T-helper 1 cell treated with Interleukin-12 subunit alpha and Interleukin-12 subunit beta and Interleukin-4 antibody, amounts not matched to agents 30 μg/mL and 1 μg/mL, for 36 hours (primary cell): ENCODE measurements at regions not wholly inside any gene's neighbourhood (a gene's known extent, or its start where the extent isn't known, plus 50 kb on each side); places are given as distances from the start of the nearest gene placed in this dataset.

Experiments
- H3K27ac Mint-ChIP-seq: one replicate; pipeline ENCODE4 v1.8.0; 2021; ENCODE audit warnings: mild to moderate bottlenecking, mixed read lengths
- H3K27me3 Mint-ChIP-seq: one replicate; pipeline ENCODE4 v1.8.0; 2021; ENCODE audit warnings: low read depth, mixed read lengths
- H3K36me3 Mint-ChIP-seq: one replicate; pipeline ENCODE4 v1.8.0; 2021; ENCODE audit warnings: low read depth, mixed read lengths
- H3K4me1 Mint-ChIP-seq: one replicate; pipeline ENCODE4 v1.8.0; 2021; ENCODE audit warnings: low read depth, mixed read lengths
- H3K4me3 Mint-ChIP-seq: one replicate; pipeline ENCODE4 v1.8.0; 2021; ENCODE audit warnings: mild to moderate bottlenecking, moderate library complexity, mixed read lengths
- H3K9me3 Mint-ChIP-seq: one replicate; pipeline ENCODE4 v1.8.0; 2021; ENCODE audit warnings: mixed read lengths

GRCh38 chr6:170208651-170209353 is 82.1 kb downstream of the DLL1 start:
- no peaks in the 10 kb centered on the region for H3K36me3 Mint-ChIP-seq
- H3K27ac Mint-ChIP-seq = no peak overlapping the region
- no peaks in the 10 kb centered on the region for H3K4me1 Mint-ChIP-seq
- no peaks in the 10 kb centered on the region for H3K27me3 Mint-ChIP-seq
- H3K9me3 Mint-ChIP-seq = peaks cover 22% of the 10 kb centered on the region
- H3K4me3 Mint-ChIP-seq = no peak overlapping the region

DNA sequence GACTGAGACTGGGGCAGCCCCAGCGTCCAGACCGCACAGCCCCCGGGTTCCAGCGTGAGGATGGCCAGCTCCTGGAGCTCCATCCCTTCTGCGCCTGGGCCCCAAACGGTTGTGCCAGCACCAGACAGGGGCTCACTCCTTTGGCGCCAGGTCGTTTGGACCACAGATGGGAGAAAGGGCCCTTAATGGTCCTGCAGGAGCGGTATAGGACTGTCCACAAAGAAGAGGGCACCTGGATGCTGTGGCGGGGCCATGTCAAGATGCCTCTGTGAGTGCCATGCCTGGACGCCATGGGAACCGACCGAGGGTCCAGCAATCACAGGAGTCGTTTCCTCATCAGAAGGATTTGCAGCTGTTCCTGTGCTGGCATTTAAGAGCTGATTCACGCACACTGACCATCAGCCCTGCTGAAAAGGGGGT is 82.7 kb downstream of the DLL1 start:
- H3K27me3 Mint-ChIP-seq = no peaks in the 10 kb centered on the region
- H3K36me3 Mint-ChIP-seq = no peaks in the 10 kb centered on the region
- no peaks in the 10 kb centered on the region for H3K4me1 Mint-ChIP-seq
- no peak overlapping the region for H3K27ac Mint-ChIP-seq
- peaks cover 21% of the 10 kb centered on the region for H3K9me3 Mint-ChIP-seq
- no peak overlapping the region for H3K4me3 Mint-ChIP-seq

DNA sequence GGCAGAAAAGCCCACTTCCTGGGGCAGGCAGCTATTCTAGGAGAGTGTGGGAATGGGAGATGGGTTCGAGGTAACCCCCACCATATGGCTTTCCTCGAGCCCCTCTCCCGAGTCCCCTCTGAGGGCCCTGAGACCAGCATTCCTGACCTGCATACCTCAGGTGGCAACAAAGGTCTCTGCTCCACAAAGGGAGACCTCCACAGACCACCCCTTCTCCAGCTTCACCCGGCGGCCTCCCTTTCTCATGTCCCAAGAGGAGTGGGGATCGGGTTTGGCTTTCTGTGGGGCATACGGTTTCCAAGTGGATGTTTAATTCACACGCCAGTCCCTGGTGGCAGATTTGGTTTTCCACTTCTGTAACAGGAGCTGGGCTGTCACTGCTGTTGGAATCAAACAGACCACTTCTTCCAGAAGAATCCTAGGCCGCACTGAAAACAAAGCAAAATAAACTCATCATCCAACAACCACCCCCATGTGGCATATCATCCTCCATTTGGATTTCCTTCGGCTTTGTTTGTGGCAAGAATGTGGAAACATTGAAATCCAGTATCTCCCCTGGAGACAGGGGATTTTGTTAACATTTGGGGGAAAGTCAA is 83.2 kb downstream of the DLL1 start:
- Mint-ChIP-seq H3K36me3 (no peaks in the 10 kb centered on the region), H3K4me3 (no peak overlapping the region), H3K27me3 (no peaks in the 10 kb centered on the region), H3K27ac (no peak overlapping the region), H3K9me3 (peaks cover 25% of the 10 kb centered on the region), H3K4me1 (no peaks in the 10 kb centered on the region)

DNA sequence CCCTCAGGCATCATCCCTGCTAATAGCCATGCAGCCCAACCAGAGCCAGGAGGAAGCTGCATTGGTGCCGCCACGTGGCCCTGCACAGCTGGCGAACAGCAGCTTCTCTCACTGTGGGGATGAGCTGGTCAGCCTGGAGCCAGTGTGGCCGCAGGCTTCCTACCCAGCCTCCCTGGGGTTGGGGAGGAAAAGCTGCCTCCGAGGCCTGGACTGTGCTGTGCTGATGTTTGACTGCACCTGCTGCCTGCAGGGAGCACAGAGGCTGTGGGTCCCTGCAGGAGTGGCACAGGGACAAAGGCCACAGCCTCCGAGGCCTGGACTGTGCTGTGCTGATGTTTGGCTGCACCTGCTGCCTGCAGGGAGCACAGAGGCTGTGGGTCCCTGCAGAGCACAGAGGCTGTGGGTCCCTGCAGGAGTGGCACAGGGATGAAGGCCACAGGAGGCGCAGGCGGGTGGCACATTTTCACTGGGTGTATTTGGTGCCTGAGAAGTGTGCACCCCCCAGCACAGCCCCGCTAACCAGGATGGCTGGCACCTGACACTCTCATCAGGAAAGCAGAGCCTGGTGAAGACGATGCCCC is 83.9 kb downstream of the DLL1 start:
- no peak overlapping the region for H3K27ac Mint-ChIP-seq
- H3K36me3 Mint-ChIP-seq = no peaks in the 10 kb centered on the region
- no peaks in the 10 kb centered on the region for H3K4me1 Mint-ChIP-seq
- no peaks in the 10 kb centered on the region for H3K27me3 Mint-ChIP-seq
- no peak overlapping the region for H3K4me3 Mint-ChIP-seq
- peaks cover 31% of the 10 kb centered on the region for H3K9me3 Mint-ChIP-seq

- Mint-ChIP-seq H3K4me1 (no peaks in the 10 kb centered on the region), H3K27me3 (no peaks in the 10 kb centered on the region), H3K4me3 (no peak overlapping the region), H3K9me3 (peaks cover 31% of the 10 kb centered on the region), H3K36me3 (no peaks in the 10 kb centered on the region), H3K27ac (no peak overlapping the region)
Measured at GRCh38 chr6:170206317-170206621, 84.6 kb downstream of the DLL1 start.

GRCh38 chr6:170205534-170206316 is 85.2 kb downstream of the DLL1 start:
- Mint-ChIP-seq H3K4me3 (no peak overlapping the region), H3K9me3 (peaks cover 31% of the 10 kb centered on the region), H3K36me3 (no peaks in the 10 kb centered on the region), H3K27me3 (no peaks in the 10 kb centered on the region), H3K27ac (no peak overlapping the region), H3K4me1 (no peaks in the 10 kb centered on the region)

GRCh38 chr6:170205126-170205525 is 85.8 kb downstream of the DLL1 start:
- H3K27ac Mint-ChIP-seq = no peak overlapping the region
- no peak overlapping the region for H3K4me3 Mint-ChIP-seq
- no peaks in the 10 kb centered on the region for H3K36me3 Mint-ChIP-seq
- H3K9me3 Mint-ChIP-seq = peaks cover 31% of the 10 kb centered on the region
- H3K27me3 Mint-ChIP-seq = no peaks in the 10 kb centered on the region
- H3K4me1 Mint-ChIP-seq = no peaks in the 10 kb centered on the region

DNA sequence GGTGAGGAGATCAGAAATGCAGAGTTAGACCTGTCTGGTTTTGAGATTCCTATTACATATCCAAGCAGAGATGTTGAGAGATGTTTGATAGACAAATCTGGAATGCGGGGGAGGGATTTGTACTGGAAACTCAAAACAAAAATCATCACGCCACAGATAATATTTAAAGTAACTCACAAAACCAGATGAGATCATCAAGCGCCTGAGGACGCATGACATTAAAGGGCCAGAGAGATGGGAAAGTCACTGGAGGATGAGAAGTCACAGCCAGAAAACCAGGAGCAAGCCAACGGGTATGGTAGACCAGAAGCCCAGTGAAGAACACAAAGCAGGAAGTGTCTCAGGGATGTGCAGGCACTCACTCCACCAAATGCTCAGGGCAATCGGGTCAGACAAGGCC is 87.7 kb downstream of the DLL1 start:
- H3K36me3 Mint-ChIP-seq = no peaks in the 10 kb centered on the region
- H3K27me3 Mint-ChIP-seq = no peaks in the 10 kb centered on the region
- H3K4me3 Mint-ChIP-seq = no peak overlapping the region
- peaks cover under 1% of the 10 kb centered on the region for H3K4me1 Mint-ChIP-seq
- no peak overlapping the region for H3K27ac Mint-ChIP-seq
- H3K9me3 Mint-ChIP-seq = peaks cover 31% of the 10 kb centered on the region

- Mint-ChIP-seq H3K27me3 (no peaks in the 10 kb centered on the region), H3K4me1 (peaks cover 2% of the 10 kb centered on the region), H3K27ac (no peak overlapping the region)
Measured at GRCh38 chr6:170202416-170203135, 88.3 kb downstream of the DLL1 start.

DNA sequence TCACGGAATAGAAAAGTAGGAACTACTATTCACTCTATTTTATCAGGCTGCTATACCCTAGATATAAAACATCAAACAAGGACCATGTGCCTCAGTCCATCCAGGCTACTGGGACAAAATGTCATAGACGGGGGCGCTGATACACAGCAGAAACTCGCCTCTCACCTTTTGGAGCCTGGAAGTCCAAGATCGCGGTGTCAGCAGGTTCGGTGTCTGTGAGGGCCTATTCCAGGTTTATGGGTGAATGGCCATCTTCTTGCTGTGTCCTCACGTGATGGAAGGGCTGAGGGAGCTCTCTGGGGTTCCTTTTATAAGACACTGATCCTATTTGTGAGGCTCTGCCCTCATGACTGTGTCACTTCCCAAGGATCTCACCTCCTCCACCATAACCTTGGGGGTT is 89.5 kb downstream of the DLL1 start:
- Mint-ChIP-seq H3K4me1 (peaks cover 2% of the 10 kb centered on the region), H3K27ac (no peak overlapping the region), H3K36me3 (no peaks in the 10 kb centered on the region), H3K27me3 (no peaks in the 10 kb centered on the region), H3K4me3 (no peak overlapping the region), H3K9me3 (peaks cover 42% of the 10 kb centered on the region)

More at GRCh38 chr6:170202416-170203135, 88.3 kb downstream of the DLL1 start:
- peaks cover 32% of the 10 kb centered on the region for H3K9me3 Mint-ChIP-seq
- H3K4me3 Mint-ChIP-seq = no peak overlapping the region
- no peaks in the 10 kb centered on the region for H3K36me3 Mint-ChIP-seq

- Mint-ChIP-seq H3K9me3 (peaks cover 43% of the 10 kb centered on the region), H3K4me1 (peaks cover 2% of the 10 kb centered on the region), H3K36me3 (peaks cover under 1% of the 10 kb centered on the region), H3K27ac (no peak overlapping the region), H3K4me3 (no peak overlapping the region), H3K27me3 (peaks cover under 1% of the 10 kb centered on the region)
Measured at GRCh38 chr6:170200458-170200891, 90.4 kb downstream of the DLL1 start.

DNA sequence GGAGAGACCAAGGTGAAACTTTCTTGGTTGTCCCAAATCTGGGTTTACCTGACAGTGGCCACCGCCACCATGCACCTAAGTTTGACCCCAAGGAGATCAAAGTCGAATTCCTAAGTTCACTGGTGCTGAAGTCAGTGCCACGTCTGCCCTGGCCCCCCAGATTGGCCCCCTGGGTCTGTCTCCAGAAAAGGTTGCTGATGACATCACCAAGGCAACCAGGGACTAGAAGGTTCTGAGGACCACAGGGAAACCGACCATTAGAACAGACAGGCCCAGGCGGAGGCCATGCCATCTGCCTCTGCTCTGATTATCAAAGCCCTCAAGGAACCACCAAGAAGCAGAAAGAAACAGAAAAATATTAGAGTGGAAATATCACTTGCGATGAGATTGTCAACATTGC is 91.2 kb downstream of the DLL1 start:
- peaks cover 4% of the 10 kb centered on the region for H3K27me3 Mint-ChIP-seq
- peaks cover 50% of the 10 kb centered on the region for H3K9me3 Mint-ChIP-seq
- no peak overlapping the region for H3K27ac Mint-ChIP-seq
- H3K4me1 Mint-ChIP-seq = peaks cover 2% of the 10 kb centered on the region
- H3K36me3 Mint-ChIP-seq = peaks cover 3% of the 10 kb centered on the region
- H3K4me3 Mint-ChIP-seq = no peak overlapping the region

DNA sequence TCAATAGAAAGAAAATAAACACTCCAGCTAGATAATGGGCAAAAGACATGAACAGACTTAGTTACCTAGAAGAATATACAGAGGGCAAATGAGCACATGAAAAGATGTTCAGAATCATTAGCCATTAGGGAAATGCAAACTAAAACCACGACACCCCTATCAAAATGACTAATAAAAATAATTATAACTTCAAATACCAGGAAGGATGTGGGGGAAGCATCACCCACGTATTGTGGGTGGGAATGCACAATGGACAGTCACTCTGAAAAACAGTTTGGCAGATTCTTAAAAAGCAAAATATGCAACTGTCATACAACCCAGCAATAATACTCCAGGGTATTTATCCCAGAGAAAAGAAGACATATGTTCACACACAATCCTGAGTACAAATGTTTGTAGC is 92.6 kb downstream of the DLL1 start:
- H3K4me1 Mint-ChIP-seq = peaks cover 2% of the 10 kb centered on the region
- H3K9me3 Mint-ChIP-seq = peaks cover 51% of the 10 kb centered on the region
- no peak overlapping the region for H3K27ac Mint-ChIP-seq
- H3K27me3 Mint-ChIP-seq = peaks cover 9% of the 10 kb centered on the region
- no peak overlapping the region for H3K4me3 Mint-ChIP-seq
- H3K36me3 Mint-ChIP-seq = peaks cover 3% of the 10 kb centered on the region

DNA sequence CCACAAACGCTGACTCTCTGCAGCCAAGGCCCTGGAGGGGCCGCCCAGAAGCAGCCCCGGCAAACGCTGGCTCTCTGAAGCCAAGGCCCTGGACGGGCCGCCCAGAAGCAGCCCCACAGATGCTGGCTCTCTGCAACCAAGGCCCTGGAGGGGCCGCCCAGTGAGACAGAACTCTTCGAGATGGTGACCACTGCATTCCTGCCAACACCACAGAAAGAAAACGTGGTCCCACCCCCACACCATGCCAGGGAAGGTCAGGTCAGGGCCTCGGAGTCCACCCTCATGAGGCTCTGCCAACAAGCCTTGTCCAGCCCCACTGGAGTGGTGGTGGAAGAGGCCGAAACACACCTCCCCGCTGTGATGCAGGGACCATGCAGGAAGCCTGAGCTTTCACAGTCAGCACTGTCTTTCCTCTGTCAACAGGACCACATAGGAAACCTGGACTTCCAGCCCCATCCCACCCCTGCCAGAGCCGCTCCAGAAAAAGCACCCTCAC is 97.5 kb downstream of the DLL1 start:
- no peak overlapping the region for H3K27ac Mint-ChIP-seq
- peaks cover 40% of the 10 kb centered on the region for H3K9me3 Mint-ChIP-seq
- H3K4me3 Mint-ChIP-seq = no peak overlapping the region
- peaks cover 9% of the 10 kb centered on the region for H3K27me3 Mint-ChIP-seq
- peaks cover 3% of the 10 kb centered on the region for H3K36me3 Mint-ChIP-seq
- H3K4me1 Mint-ChIP-seq = peaks cover 2% of the 10 kb centered on the region
